IPS-18c (cell line): ENCODE measurements at regions not wholly inside any gene's neighbourhood (a gene's known extent, or its start where the extent isn't known, plus 50 kb on each side); places are given as distances from the start of the nearest gene placed in this dataset.
"Not testable (repeated sequence)": the region's sequence is repeated elsewhere in the genome, so short reads cannot be mapped to it uniquely, and the experiment has no call there.

Experiments used
- H3K4me3 ChIP-seq: 2 replicates; pipeline ENCODE4 v1.7.0; 2013; ENCODE audit warnings: low read depth, mild to moderate bottlenecking, low read length, moderate library complexity; ENCODE audit not compliant: insufficient read depth
- H3K9me3 ChIP-seq: one replicate; pipeline ENCODE4 v1.6.1; 2013; ENCODE audit warnings: mild to moderate bottlenecking, low read length, moderate library complexity; ENCODE audit not compliant: control insufficient read depth, insufficient read depth

DNA sequence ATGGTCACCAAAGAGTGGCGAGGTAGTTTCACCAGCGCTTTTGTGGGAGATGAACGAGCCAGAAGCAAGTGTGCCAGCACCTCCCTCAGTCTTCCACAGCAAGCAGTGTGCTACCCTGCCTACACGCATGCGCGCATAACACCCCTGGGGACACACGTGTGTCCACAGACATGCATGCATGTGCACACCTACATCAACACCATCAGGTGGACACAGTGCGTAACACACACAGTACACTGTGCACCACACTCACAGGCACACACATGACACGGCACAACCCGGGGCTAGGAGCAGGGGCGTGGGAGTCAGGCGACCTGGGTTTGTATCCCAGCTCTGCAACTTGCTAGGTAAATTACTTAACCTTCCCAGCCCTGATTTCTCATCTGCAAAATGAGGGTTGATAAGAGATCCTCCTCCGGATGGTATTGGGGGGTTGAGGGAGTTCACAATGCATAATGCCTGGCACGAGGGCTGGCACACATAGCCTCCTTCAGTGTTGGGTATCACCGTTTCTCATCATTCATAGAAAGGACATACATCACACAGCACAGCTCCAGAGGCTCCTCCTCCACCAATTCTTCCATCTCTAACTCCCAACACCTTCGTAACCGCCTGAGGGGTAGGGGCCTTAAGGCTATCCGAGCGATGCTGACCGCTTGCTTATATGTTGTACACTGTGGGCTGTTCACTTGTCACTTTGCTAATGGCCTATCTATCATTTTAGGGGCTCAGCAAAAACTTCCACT lies 174.9 kb downstream of the SMAD6 start:
- Histone ChIP-seq H3K4me3 (no peak overlapping the region), H3K9me3 (no peaks in the 10 kb centered on the region)

DNA sequence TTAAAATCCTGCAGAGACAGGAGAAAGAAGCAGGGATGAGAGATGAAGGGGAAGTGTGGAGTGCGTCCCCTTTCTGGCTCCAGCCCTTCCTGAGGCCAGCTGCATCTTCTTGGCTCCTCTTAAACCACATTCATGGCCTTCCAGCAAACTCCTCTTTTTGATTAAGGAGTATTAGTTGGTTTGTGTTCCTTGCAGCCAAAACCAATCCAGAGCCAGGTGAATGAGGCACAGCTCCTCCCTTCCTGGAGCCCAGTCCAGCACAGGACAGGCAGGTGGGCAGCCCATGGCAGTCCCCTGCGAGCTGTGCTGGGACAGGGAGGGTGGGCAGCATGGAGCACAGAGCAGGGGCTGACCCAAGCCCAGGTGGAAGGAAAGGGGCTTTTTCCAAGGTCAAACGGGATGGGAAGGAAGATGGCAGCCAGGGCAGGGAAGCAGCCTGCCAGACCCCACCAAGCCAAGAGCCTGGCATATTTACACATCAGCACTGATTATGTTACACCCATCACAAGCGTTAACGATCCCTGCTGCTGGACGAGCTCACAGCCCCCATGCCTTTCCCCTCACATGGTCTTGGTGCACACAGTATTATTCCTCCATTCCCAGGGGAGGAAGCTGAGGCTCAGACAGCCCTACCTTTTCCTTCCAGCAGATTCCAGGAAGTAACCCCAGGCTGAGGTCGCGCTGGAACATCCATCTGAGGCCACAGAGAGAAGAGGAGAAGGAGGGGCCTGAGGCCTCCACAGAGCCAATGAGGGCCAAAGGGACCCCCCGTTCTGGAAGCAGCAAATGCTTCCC lies 175.6 kb downstream of the SMAD6 start:
- Histone ChIP-seq H3K4me3 (no peak overlapping the region), H3K9me3 (no peaks in the 10 kb centered on the region)

DNA sequence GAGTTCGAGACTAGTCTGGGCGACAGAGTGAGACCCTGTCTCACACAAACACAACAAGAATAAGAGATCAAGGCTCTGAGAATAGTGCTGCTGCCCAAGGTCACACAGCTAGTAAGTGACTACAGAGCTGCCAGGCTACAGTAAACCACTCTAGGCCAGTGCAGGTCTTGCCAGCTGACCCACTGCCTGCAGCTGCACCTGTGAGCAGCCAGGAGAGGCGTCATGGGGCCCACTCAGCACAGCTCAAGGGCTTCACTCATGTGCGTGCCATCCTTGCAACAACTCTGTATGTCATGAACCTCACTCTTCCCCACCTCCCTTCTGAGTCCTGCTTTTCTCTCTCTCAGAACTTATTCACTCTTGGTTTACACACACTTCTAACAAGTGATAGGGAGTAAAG lies 176.7 kb downstream of the SMAD6 start:
- Histone ChIP-seq H3K4me3 (no peak overlapping the region), H3K9me3 (no peaks in the 10 kb centered on the region)

DNA sequence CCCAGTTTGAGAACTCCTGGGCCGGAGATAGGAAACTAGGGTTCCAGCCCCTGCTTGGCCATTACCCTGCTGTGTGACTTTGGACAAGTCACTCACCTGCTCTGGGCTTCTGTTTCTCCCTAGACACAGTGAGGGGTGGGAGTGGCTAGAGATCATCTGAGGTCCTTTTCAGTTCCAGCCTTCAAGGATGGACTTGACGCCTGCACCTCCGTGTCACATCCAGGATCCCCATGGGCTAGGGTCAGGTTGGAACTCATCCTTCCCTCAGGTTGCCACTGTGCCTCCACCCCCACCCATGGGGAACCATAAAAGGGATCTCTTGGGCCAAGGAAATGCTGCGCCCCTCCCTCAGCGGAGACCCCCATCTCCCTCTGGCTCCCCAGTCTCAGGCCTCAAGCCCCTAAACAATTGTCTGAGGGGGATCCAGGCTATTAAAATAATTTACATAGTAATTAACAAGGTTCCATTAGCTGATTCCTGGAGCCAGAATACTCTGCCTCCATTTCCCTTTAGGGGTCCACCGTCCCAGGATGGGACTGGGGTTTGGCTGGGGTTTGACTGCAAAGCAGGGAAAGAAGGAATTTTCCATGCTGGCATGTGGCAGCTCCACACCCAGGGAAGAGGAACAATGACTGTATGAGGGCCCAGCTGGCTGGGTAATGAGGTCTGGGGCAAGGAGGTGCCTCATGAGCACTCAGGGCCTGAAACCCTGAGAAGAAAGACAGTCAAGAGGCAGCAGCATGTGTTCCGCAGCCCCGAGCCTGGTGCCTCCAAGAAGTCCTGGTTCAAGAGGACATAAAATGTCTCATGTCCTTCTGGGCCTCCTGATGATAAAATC lies 177.7 kb downstream of the SMAD6 start:
- Histone ChIP-seq H3K4me3 (no peak overlapping the region), H3K9me3 (no peaks in the 10 kb centered on the region)

DNA sequence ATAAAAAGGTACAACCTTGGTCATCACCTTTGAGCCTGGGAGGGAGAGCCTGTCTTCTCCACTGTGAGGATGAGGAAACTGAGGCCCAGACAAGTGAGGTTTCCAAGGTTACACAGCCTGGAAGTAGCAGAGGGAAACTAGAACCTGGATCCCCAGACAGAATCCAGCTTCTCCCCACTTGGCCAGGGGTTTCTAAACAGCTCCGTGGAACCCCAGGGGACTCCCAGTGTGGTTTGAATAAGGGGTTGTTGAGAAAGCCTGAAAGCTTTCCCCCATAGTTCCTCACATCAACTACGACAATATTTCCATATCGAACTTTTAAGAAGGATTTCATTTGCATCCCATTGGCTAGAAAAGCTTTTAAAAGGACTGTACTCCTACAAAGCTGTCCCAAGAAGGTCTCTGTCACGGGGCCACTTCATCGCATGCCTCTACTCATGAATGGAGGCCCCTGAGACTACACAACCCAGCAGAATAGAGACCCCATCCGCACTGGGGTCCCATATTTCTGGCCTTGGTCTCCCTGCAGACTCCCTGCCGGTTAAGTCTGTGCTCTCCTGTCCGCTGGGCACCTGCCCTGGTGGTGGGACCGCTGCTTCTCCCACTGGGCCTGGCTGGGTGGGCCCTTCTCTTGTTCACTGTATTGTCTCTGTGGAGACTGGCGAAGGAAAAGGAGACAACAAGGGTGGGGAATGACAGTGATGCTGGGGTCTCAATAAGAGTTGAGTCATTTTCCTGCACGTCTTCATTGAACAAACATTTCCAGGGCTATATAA lies 178.5 kb downstream of the SMAD6 start:
- H3K4me3 ChIP-seq, result no peak overlapping the region
- no peaks in the 10 kb centered on the region for H3K9me3 ChIP-seq

DNA sequence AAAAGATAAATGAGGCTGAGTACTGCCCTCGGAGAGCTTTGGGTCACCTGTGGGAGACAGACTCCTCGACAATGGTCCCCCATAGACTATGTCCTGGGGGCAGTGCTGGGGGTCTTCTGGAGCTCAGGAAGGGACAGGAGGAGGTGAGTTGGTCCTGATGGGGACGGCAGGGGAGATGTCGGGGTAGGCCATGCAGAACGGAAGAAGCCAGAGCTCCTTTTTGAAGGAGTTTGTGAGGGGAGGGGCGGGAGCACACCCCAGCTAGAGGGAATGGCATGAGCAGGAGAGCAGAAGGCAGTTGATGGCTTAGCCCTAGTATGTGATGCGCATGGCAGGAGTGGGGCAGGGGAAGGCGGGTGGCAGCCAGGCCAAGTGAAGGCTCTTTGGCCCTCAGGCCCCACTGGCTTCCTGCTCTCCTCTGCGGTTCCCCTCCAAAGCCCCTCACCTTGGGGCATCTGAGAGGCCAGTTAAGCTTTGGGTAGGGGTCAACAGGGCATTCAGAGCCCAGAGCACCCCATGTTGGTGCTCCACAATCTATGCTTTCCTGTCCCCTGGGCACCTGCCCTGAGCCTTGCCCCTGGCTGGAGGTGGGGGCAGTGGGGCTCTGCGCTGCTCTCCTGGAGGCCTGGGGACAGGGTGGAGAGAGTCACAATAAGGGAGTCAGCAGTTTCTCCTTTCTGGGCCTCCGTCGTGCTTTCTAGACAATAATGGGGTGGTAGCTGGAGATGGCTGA lies 179.3 kb downstream of the SMAD6 start:
- Histone ChIP-seq H3K9me3 (no peaks in the 10 kb centered on the region), H3K4me3 (no peak overlapping the region)

DNA sequence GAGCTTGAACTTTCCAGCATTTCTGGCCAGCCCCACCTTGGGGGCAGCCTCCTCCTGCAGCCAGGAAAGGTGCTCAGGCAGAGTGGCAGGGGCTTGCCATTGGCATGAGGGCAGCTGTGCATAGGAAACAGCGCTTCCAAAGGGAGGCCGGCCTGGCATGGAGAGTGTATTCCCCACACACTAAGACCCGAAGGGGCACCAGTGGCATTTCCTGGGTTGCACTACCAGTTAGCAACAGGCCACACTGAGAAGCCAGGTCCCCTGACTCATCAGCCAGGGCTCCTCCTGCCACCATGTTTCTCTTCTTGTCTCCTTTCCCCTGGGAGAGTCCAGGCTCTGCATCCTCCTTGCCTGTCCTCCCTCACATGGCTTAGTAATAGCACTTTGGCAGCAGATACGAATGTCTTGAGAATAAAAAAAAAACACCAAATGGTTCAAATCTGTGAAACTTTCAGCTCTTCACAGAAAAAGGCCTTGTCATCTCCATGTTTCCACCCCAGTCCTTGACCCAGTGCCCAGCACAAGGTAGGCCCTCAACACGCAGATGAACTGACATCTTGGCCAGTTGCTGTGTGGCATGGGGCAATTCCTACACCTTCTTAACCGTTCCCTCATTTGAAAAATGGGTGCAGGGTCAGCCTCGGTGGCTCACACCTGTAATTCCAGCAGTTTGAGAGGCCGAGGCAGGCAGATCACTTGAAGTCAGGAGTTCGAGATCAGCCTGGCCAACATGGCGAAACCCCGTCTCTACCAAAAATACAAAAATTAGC lies 180.4 kb downstream of the SMAD6 start:
- H3K9me3 ChIP-seq, result no peaks in the 10 kb centered on the region

DNA sequence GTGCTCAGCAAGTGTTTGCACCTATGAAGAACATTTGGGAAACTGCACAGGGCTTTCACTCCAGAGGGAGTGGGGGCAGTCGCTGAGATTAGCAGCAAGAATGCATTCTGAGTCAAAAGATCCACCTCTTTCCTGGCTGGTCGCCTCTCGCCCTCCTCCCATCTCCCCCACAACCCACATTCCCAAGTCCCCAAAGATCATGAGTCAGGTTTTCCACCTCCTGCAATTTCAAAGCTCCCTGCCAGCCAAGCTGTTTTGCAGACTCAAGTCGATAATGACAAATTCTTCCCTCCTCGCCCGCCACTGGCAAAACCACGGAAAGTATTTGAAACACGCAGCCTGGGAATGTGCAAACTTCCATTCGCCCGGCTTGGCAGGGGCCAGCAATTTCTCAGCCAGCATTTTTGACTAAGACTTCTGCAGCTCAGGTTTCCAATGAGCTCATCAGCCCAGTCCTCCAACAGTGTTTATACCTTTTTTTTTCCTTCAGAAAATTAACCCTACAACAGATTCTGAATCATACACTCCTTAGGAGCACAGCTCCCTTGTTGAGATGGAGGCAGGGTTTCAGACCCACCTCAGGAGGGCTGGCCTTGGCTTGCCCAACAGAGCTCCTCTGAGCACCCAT lies 181.4 kb downstream of the SMAD6 start:
- H3K4me3 ChIP-seq, result no peak overlapping the region
- no peaks in the 10 kb centered on the region for H3K9me3 ChIP-seq

More for the DNA sequence above, 180.4 kb downstream of the SMAD6 start:
- H3K4me3 ChIP-seq, result no peak overlapping the region

DNA sequence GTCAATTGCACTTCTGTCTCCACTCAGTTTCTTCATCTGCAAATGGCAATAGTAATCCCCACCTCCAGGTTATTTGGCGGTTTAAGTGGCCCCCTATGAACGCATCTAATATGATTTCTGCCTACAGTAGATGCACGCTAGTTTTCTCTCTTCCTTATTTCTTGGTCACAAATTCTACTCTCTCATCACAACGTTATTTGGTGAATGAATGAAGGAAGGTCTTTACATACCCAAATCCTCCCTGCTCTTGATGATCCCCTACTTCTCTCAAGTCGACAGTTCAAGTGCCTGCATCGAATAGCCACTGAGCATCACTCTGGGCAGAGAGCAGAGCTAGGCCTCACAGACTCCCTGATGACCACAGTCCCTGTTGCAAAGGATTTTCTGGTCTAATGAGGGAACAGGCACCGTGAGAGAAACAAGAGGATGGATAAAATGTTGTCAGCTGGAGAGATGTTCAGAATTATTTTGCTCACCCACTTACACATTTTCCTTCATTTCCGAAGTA lies 181.2 kb upstream of the SMAD3 start:
- Histone ChIP-seq H3K4me3 (no peak overlapping the region), H3K9me3 (no peaks in the 10 kb centered on the region)

DNA sequence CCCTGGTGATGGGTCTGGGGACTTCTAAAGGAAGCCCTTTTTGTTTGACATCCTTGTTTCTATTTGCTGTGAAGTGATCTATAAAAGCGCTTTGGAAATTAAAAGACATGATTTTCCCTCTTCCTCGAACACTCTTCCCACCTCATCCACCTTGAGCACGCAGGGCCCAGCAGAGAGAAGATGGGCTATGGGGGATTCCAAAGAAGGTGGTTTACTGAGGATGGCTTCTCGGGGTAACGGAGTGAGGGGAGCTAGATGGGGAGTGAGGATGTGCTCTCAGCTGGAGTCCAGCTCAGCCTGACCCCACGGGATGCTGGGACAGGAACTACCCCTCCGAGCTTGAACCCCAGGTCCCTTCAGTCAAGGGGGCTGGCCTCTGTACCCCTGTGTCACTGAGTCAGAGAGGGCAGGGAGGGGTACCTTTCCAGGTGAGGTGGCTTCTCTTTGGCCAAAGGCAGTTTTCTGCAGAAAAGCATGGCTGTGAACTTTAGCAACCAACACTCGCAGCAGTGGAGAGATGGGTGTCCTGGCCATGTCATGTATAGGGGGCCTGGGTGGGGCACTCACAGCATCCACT lies 180.7 kb upstream of the SMAD3 start:
- Histone ChIP-seq H3K9me3 (no peaks in the 10 kb centered on the region), H3K4me3 (no peak overlapping the region)

DNA sequence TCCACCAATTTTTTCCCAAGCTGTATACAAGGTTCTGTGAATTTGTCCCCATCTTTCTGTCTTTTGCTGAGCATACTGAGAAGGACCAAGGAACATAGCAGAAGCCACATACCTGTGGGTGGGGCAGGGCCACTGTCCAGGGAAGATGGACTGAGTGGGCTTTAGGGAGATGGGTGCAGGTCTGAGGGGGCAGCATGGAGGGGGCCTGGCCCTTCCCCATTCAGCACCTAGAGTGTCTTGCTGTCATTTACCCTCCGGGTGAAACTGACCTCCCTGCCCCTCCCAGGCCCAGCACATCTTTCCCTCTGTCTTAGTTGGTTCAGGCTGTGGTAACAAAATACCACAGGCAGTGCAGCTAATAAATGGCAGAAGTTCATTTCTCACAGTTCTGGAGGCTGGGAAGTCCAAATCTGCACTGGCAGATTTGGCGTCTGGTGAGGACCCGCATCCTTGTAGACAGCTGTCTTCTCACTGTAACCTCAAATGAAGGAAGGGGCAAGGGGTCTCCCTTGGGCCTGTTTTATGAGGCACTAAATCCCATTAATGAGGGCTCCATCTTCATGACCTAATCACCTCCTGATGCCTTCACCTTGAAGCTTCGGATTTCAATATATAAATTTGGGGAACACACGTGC lies 180.0 kb upstream of the SMAD3 start:
- H3K9me3 ChIP-seq, result no peaks in the 10 kb centered on the region
- H3K4me3 ChIP-seq, result no peak overlapping the region

DNA sequence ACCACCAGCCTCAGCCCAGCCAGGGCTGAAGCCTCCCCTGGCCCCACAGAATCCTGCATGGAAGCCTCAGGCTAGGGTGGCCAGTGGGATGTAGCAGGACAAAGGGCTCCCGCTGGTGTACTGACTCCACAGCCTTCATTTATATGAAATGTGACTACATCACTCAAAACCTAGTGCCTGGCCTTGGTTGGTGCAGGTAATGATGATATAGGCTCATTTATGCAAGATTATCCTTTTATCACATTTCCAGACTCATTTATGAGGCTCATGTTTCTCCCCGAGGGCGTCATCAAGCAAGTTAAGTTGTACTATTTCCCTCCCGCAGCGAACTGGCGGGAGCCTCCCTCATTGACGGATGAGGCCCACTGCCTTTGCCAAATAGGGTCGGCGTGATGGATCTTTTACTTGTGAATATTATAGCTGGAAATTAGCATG lies 179.1 kb upstream of the SMAD3 start:
- Histone ChIP-seq H3K9me3 (no peaks in the 10 kb centered on the region), H3K4me3 (no peak overlapping the region)

DNA sequence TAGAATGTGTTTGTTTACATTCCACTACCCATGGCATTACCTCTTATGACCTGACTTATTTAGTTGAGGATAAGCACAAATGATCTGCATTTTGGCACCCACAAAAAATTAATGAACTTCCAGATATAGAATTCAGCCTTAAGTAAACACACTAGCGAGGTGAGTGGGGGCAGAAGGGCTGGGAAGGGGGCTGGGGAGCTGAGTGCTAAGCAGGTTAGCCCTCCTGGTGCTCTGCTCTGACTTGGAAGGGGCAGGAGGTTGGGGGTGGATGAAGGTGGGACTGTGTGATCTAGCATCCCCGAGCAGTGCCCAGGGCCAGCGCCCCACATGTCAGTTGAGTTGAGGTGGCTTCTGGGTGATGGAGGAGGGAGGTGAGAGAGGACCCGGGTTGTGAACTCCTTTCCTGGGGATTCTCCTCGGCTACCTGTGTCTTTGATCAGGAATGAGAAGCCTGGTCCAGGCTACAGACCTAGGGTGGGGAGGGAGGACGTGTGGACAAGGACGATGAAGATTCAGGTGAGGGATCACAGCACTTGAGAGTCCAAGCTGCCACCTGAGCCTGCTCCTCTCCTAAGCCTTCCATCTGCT lies 178.6 kb upstream of the SMAD3 start:
- Histone ChIP-seq H3K4me3 (no peak overlapping the region), H3K9me3 (no peaks in the 10 kb centered on the region)

DNA sequence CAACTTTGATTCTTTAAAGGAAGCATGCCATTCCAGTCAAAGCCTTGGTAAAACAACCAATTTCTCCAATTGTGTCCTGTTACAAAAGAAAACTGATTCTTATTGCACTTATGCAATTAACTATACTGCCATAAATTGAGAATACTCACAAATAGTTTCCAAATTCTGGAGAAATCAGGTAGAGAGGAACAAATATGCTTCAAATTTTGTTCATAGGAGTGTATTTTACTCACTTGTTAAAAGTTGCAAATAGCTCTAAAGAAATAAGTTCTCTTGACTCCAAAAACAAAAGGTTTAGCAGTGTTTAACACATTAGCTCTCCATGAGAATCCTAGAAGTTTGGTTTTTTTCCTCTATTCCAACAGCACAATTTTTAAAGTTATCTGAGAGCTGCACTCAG lies 176.1 kb upstream of the SMAD3 start:
- H3K4me3 ChIP-seq, H3K9me3 ChIP-seq: not testable (repeated sequence)
